GM23338 (cell line): ENCODE measurements at regions not wholly inside any gene's neighbourhood (a gene's known extent, or its start where the extent isn't known, plus 50 kb on each side); places are given as distances from the start of the nearest gene placed in this dataset.
"Not testable (repeated sequence)": the region's sequence is repeated elsewhere in the genome, so short reads cannot be mapped to it uniquely, and the experiment has no call there.

Experiments used
- ATAC-seq: fragments of 200-7000 bp; cut with Tn5 transposase; 3 replicates; pipeline ENCODE4 v1.9.1; 2020
- DNase-seq: peaks from one replicate; pipeline ENCODE4 v3.0.0-alpha.2; 2015; ENCODE audit warnings: low spot score
- H2AFZ ChIP-seq: fragments of 200-600 bp; sonication (generic); 2 replicates; pipeline ENCODE4 v1.8.0; 2016; ENCODE audit warnings: antibody characterized with exemption, mild to moderate bottlenecking, moderate library complexity
- H3F3A ChIP-seq: fragments of 200-600 bp; sonication (generic); replicated peaks from 2 replicates; pipeline ENCODE4 v1.8.0; 2017; ENCODE audit warnings: antibody characterized with exemption, mixed run types, low read depth
- H3K27ac ChIP-seq: fragments of 200-600 bp; sonication (generic); 2 replicates; pipeline ENCODE4 v1.6.1; 2016; ENCODE audit warnings: low read depth
- H3K27me3 ChIP-seq: fragments of 200-600 bp; sonication (generic); 2 replicates; pipeline ENCODE4 v1.8.0; 2016; ENCODE audit warnings: mild to moderate bottlenecking, mixed run types, moderate library complexity; ENCODE audit not compliant: insufficient read depth
- H3K36me3 ChIP-seq: fragments of 200-600 bp; sonication (generic); 2 replicates; pipeline ENCODE4 v1.8.0; 2016; ENCODE audit warnings: mild to moderate bottlenecking; ENCODE audit not compliant: insufficient read depth
- H3K4me1 ChIP-seq: fragments of 200-600 bp; sonication (generic); 2 replicates; pipeline ENCODE4 v1.8.0; 2016; ENCODE audit warnings: mild to moderate bottlenecking, moderate library complexity; ENCODE audit not compliant: insufficient read depth
- H3K4me2 ChIP-seq: fragments of 200-600 bp; sonication (generic); 2 replicates; pipeline ENCODE4 v1.7.1; 2017; ENCODE audit warnings: mixed run types
- H3K4me3 ChIP-seq: fragments of 200-600 bp; sonication (generic); 2 replicates; pipeline ENCODE4 v1.6.1; 2016; ENCODE audit warnings: mixed run types
- H3K79me2 ChIP-seq: fragments of 200-600 bp; sonication (generic); replicated peaks from 2 replicates; pipeline ENCODE4 v1.8.0; 2017; ENCODE audit warnings: mild to moderate bottlenecking; ENCODE audit not compliant: insufficient read depth
- H3K9me2 ChIP-seq: fragments of 200-600 bp; sonication (generic); 2 replicates; pipeline ENCODE4 v1.8.0; 2017; ENCODE audit not compliant: insufficient read depth
- H4K20me1 ChIP-seq: fragments of 200-600 bp; sonication (generic); replicated peaks from 2 replicates; pipeline ENCODE4 v1.8.0; 2017; ENCODE audit warnings: mild to moderate bottlenecking; ENCODE audit not compliant: insufficient read depth
- H3K27ac Mint-ChIP-seq: 2 replicates; pipeline ENCODE4 v1.8.0; 2020; ENCODE audit warnings: inconsistent platforms, mild to moderate bottlenecking, moderate library complexity, mixed read lengths
- H3K27me3 Mint-ChIP-seq: 3 replicates; pipeline ENCODE4 v1.8.0; 2022; ENCODE audit warnings: low read depth, mild to moderate bottlenecking, moderate library complexity, mixed read lengths, inconsistent platforms; ENCODE audit not compliant: insufficient read depth, poor library complexity
- H3K36me3 Mint-ChIP-seq: 3 replicates; pipeline ENCODE4 v1.8.0; 2021; ENCODE audit warnings: low read depth, mild to moderate bottlenecking, inconsistent platforms, moderate library complexity, mixed read lengths
- H3K4me1 Mint-ChIP-seq: 3 replicates; pipeline ENCODE4 v1.8.0; 2020; ENCODE audit warnings: mild to moderate bottlenecking, inconsistent platforms, mixed read lengths
- H3K4me3 Mint-ChIP-seq: 3 replicates; pipeline ENCODE4 v1.8.0; 2021; ENCODE audit warnings: moderate library complexity, mild to moderate bottlenecking, inconsistent platforms, mixed read lengths
- H3K9me3 Mint-ChIP-seq: 3 replicates; pipeline ENCODE4 v1.8.0; 2020; ENCODE audit warnings: moderate library complexity, mild to moderate bottlenecking, inconsistent platforms, mixed read lengths
- EZH2 ChIP-seq: fragments of 200-600 bp; sonication (generic); IDR thresholded peaks from one replicate; pipeline ENCODE4 v1.8.0; 2017; ENCODE audit warnings: antibody characterized with exemption, mild to moderate bottlenecking, low read depth; ENCODE audit not compliant: unreplicated experiment
- EZH2phosphoT487 ChIP-seq: fragments of 200-600 bp; sonication (generic); IDR thresholded peaks from one replicate; pipeline ENCODE4 v1.8.1; 2018; ENCODE audit warnings: antibody characterized with exemption; ENCODE audit not compliant: unreplicated experiment
- JUNB ChIP-seq: IDR thresholded peaks from one replicate; pipeline ENCODE4 v1.6.1; 2016; ENCODE audit warnings: antibody characterized with exemption; ENCODE audit not compliant: unreplicated experiment
- POLR2AphosphoS5 ChIP-seq: IDR thresholded peaks from 2 replicates; pipeline ENCODE4 v1.6.1; 2016; ENCODE audit warnings: antibody characterized with exemption, low read depth
- STAT1 ChIP-seq: IDR thresholded peaks from one replicate; pipeline ENCODE4 v1.6.1; 2016; ENCODE audit warnings: antibody characterized with exemption; ENCODE audit not compliant: unreplicated experiment
- ZNF114 ChIP-seq: fragments of 250-450 bp; sonication (Bioruptor Pico); IDR thresholded peaks from 2 replicates; pipeline ENCODE4 v1.5.0; 2020; ENCODE audit warnings: mild to moderate bottlenecking, moderate library complexity
- ZNF331 ChIP-seq: fragments of 250-450 bp; sonication (Bioruptor Pico); IDR thresholded peaks from 2 replicates; pipeline ENCODE4 v1.5.0; 2020; ENCODE audit warnings: low read depth, mild to moderate bottlenecking, moderate library complexity
- TF ChIP-seq, protein P1 (sequence below): IDR thresholded peaks from one replicate; pipeline ENCODE4 v1.6.1; 2018; ENCODE audit warnings: antibody characterized with exemption; ENCODE audit not compliant: unreplicated experiment
- TF ChIP-seq, protein P2 (sequence below), 2 experiments: fragments of 200-600 bp in 1 of 2; sonication (generic) in 1 of 2; conservative IDR thresholded peaks; 2 replicates each; pipeline versions ENCODE4 v1.5.1 to v1.6.1; 2016 to 2017; ENCODE audit warnings: antibody characterized with exemption in 2 of 2, low read depth in 2 of 2, mild to moderate bottlenecking in 2 of 2, moderate library complexity in 1 of 2

DNA sequence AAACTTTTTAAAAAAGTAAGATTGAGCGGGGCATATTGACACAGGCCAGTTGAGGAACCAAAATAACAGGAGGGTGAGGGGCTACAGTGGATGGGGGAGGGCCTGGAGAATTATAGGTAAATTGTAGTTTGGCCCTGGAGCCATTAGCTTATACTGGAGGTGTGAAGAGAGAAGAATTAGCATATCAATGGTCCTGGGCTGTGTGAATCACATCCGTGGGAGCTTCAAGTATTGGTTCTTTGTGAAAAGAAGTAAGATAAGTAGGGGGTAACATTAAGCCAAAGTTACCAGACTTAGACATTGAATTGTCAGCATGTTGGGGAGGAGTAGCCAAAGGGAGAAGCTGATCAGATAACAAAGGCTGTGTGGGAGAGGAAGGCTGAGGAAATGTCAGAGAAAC lies 1085.2 kb upstream of the AMELY start:
- Histone ChIP-seq H2AFZ (0 out of 2 replicates have a peak overlapping the region, but pooled peaks have one; percentile 47), H3K27ac (0 out of 2 replicates have a peak overlapping the region, but pooled peaks have one; percentile 55), H3F3A (no peaks in the 10 kb centered on the region), H3K9me2 (no peaks in the 10 kb centered on the region), H3K4me3 (no peak overlapping the region), H3K27me3 (no peaks in the 10 kb centered on the region), H4K20me1 (no peaks in the 10 kb centered on the region), H3K79me2 (no peaks in the 10 kb centered on the region), H3K4me2 (peak overlapping the region; percentile 58; the same call in 1 of the 2 replicates), H3K4me1 (peaks cover 12% of the 10 kb centered on the region), H3K36me3 (no peaks in the 10 kb centered on the region)
- Mint-ChIP-seq H3K27me3 (no peaks in the 10 kb centered on the region), H3K4me3 (no peak overlapping the region), H3K4me1 (peaks cover 33% of the 10 kb centered on the region; the same call in 2 of the 3 replicates), H3K27ac (peak overlapping the region; percentile 63), H3K9me3 (peaks cover 3% of the 10 kb centered on the region; the same call in 2 of the 3 replicates), H3K36me3 (peaks cover 2% of the 10 kb centered on the region; the same call in 1 of the 3 replicates)
- peak; percentile 13 for DNase-seq
- TF ChIP-seq ZNF114 (no peak), JUNB (no peak), ZNF331 (CRISPR knock-in tag) (no peak)
- ATAC-seq = peak; percentile 59

DNA sequence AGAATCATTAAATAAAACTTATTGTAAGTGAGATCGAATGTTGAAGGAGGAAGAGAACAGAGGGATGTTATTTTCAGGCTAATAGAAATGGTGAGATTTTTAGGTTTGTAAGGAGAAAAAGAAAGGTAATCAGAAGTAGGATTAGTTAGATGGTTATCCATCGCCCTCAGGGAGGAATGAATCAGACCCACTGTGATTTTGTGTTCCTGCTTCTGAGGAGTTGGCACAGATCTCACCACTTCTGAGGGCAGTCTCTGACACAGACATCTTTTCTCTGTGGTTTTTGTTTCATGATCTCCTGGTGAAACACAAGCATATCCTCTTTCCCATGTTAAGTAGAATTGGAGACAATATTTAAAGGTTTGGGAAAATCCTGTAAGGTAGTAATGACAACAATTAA lies 1083.2 kb upstream of the AMELY start:
- not testable (repeated sequence) for H2AFZ ChIP-seq, H3K27me3 ChIP-seq, H3K36me3 Mint-ChIP-seq, H3K9me2 ChIP-seq, H3K9me3 Mint-ChIP-seq, H3K36me3 ChIP-seq, H3F3A ChIP-seq, H3K4me2 ChIP-seq, H3K27ac Mint-ChIP-seq, H3K79me2 ChIP-seq, H3K4me3 Mint-ChIP-seq, DNase-seq, ATAC-seq, H3K27me3 Mint-ChIP-seq, H4K20me1 ChIP-seq, H3K4me3 ChIP-seq, H3K27ac ChIP-seq
- peaks cover 12% of the 10 kb centered on the region for H3K4me1 ChIP-seq
- peaks cover 33% of the 10 kb centered on the region; the same call in 2 of the 3 replicates for H3K4me1 Mint-ChIP-seq

DNA sequence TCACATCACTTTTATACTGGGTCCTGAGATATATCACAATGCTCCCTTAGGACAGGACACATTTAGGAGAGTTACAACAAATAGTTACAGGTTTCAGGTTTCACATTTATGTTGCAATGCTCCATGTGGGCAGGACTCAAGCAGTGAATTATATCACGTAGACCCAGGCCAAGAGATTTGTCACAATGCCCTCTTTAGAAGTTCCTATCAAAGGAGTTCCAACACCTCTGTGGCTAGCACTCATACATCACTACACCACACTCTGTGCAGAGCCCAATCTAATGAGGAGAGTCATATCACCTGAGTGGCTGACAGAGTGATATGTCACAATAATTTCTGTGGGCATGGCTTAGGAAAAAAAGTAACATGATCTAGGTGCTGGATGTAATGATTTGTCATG lies 1068.2 kb upstream of the AMELY start:
- Histone ChIP-seq H3K4me2 (no peak overlapping the region), H3K36me3 (no peaks in the 10 kb centered on the region), H3F3A (no peaks in the 10 kb centered on the region), H3K79me2 (no peaks in the 10 kb centered on the region), H2AFZ (no peak overlapping the region), H3K9me2 (no peaks in the 10 kb centered on the region), H3K27ac (no peak overlapping the region), H3K27me3 (no peaks in the 10 kb centered on the region), H4K20me1 (no peaks in the 10 kb centered on the region), H3K4me1 (no peaks in the 10 kb centered on the region), H3K4me3 (no peak overlapping the region)
- ATAC-seq (no peak), DNase-seq (no peak)
- H3K9me3 Mint-ChIP-seq = peaks cover 3% of the 10 kb centered on the region; the same call in 2 of the 3 replicates
- no peaks in the 10 kb centered on the region for H3K27me3 Mint-ChIP-seq
- no peaks in the 10 kb centered on the region for H3K36me3 Mint-ChIP-seq
- no peak overlapping the region for H3K4me3 Mint-ChIP-seq
- TF ChIP-seq EZH2 (no peak), STAT1 (no peak)
- no peak overlapping the region for H3K27ac Mint-ChIP-seq
- no peaks in the 10 kb centered on the region for H3K4me1 Mint-ChIP-seq

DNA sequence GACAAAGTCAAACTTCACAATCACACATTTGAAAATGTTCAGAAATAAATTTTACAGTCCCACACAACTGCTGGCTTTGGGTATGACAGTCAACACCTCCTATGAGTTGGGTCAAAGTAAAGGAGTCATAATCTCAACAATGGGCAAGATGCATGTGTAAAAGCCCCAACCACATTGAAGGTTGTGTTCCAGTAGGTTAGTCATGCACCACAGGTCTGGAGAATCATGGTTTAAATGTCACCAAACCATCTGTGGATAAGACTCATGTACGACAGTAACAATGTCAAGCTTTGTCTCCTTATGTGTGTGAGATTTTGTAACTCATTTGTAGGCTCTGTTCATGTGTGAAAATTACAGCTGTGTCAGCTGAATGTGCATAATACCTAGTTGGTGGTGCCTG lies 1065.7 kb upstream of the AMELY start:
- no peak for DNase-seq
- H3F3A ChIP-seq = no peaks in the 10 kb centered on the region
- H3K27me3 Mint-ChIP-seq = no peaks in the 10 kb centered on the region
- no peak overlapping the region for H3K4me2 ChIP-seq
- no peaks in the 10 kb centered on the region for H4K20me1 ChIP-seq
- ATAC-seq = no peak
- H2AFZ ChIP-seq = no peak overlapping the region
- H3K27me3 ChIP-seq = no peaks in the 10 kb centered on the region
- no peaks in the 10 kb centered on the region for H3K36me3 Mint-ChIP-seq
- H3K36me3 ChIP-seq = no peaks in the 10 kb centered on the region
- H3K27ac ChIP-seq = no peak overlapping the region
- no peak overlapping the region for H3K4me3 ChIP-seq
- H3K9me3 Mint-ChIP-seq = peaks cover 3% of the 10 kb centered on the region; the same call in 2 of the 3 replicates
- H3K4me1 ChIP-seq = no peaks in the 10 kb centered on the region
- no peaks in the 10 kb centered on the region for H3K4me1 Mint-ChIP-seq
- no peak overlapping the region for H3K4me3 Mint-ChIP-seq
- no peaks in the 10 kb centered on the region for H3K79me2 ChIP-seq
- no peak overlapping the region for H3K27ac Mint-ChIP-seq
- no peaks in the 10 kb centered on the region for H3K9me2 ChIP-seq
- TF ChIP-seq EZH2 = no peak
- TF ChIP-seq, protein P1, sequence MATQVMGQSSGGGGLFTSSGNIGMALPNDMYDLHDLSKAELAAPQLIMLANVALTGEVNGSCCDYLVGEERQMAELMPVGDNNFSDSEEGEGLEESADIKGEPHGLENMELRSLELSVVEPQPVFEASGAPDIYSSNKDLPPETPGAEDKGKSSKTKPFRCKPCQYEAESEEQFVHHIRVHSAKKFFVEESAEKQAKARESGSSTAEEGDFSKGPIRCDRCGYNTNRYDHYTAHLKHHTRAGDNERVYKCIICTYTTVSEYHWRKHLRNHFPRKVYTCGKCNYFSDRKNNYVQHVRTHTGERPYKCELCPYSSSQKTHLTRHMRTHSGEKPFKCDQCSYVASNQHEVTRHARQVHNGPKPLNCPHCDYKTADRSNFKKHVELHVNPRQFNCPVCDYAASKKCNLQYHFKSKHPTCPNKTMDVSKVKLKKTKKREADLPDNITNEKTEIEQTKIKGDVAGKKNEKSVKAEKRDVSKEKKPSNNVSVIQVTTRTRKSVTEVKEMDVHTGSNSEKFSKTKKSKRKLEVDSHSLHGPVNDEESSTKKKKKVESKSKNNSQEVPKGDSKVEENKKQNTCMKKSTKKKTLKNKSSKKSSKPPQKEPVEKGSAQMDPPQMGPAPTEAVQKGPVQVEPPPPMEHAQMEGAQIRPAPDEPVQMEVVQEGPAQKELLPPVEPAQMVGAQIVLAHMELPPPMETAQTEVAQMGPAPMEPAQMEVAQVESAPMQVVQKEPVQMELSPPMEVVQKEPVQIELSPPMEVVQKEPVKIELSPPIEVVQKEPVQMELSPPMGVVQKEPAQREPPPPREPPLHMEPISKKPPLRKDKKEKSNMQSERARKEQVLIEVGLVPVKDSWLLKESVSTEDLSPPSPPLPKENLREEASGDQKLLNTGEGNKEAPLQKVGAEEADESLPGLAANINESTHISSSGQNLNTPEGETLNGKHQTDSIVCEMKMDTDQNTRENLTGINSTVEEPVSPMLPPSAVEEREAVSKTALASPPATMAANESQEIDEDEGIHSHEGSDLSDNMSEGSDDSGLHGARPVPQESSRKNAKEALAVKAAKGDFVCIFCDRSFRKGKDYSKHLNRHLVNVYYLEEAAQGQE = no peak
- no peak for TF ChIP-seq EZH2phosphoT487
- TF ChIP-seq, protein P2, sequence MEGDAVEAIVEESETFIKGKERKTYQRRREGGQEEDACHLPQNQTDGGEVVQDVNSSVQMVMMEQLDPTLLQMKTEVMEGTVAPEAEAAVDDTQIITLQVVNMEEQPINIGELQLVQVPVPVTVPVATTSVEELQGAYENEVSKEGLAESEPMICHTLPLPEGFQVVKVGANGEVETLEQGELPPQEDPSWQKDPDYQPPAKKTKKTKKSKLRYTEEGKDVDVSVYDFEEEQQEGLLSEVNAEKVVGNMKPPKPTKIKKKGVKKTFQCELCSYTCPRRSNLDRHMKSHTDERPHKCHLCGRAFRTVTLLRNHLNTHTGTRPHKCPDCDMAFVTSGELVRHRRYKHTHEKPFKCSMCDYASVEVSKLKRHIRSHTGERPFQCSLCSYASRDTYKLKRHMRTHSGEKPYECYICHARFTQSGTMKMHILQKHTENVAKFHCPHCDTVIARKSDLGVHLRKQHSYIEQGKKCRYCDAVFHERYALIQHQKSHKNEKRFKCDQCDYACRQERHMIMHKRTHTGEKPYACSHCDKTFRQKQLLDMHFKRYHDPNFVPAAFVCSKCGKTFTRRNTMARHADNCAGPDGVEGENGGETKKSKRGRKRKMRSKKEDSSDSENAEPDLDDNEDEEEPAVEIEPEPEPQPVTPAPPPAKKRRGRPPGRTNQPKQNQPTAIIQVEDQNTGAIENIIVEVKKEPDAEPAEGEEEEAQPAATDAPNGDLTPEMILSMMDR (conservative IDR thresholded peaks at IDR 0.05; ENCODE audit: low read depth in 2 of 2) = no peak
- TF ChIP-seq POLR2AphosphoS5 = no peak
